A549 (cell line): ENCODE measurements at regions not wholly inside any gene's neighbourhood (a gene's known extent, or its start where the extent isn't known, plus 50 kb on each side); places are given as distances from the start of the nearest gene placed in this dataset.

Source experiments
- CTCF ChIP-seq: fragments of >200 bp; sonication (Bioruptor Twin); formaldehyde crosslinking; IDR thresholded peaks from 3 replicates; pipeline ENCODE4 v1.5.1; 2016
- EP300 ChIP-seq, 2 experiments: fragments of >200 bp; sonication (Bioruptor Twin); formaldehyde crosslinking; IDR thresholded peaks; 2 replicates in 1 of 2; 3 replicates in 1 of 2; pipeline ENCODE4 v1.6.1; 2016 to 2017
- GATA3 ChIP-seq: IDR thresholded peaks from 2 replicates; pipeline ENCODE4 v1.6.1; 2012; ENCODE audit warnings: borderline replicate concordance
- HMGXB4 ChIP-seq: fragments of 250-450 bp; sonication (Bioruptor Pico); IDR thresholded peaks from 2 replicates; pipeline ENCODE4 v1.5.0; 2021; ENCODE audit warnings: mild to moderate bottlenecking, moderate library complexity, borderline replicate concordance
- JUN ChIP-seq, 2 experiments: fragments of >200 bp; sonication (Bioruptor Twin); formaldehyde crosslinking; IDR thresholded peaks; 2 replicates in 1 of 2; 3 replicates in 1 of 2; pipeline ENCODE4 v1.6.1; 2016 to 2017
- MAFK ChIP-seq: fragments of 450-650 bp; IDR thresholded peaks from 2 replicates; pipeline ENCODE4 v1.6.1; 2014; ENCODE audit not compliant: partially characterized antibody
- NPAS2 ChIP-seq: fragments of 250-450 bp; sonication (Bioruptor Pico); IDR thresholded peaks from 2 replicates; pipeline ENCODE4 v1.8.0; 2022; ENCODE audit warnings: mild to moderate bottlenecking, moderate library complexity, borderline replicate concordance
- PBX3 ChIP-seq: IDR thresholded peaks from 2 replicates; pipeline ENCODE4 v1.6.1; 2012
- POLR2A ChIP-seq: IDR thresholded peaks from 2 replicates; pipeline ENCODE4 v1.6.1; 2012; ENCODE audit warnings: mild to moderate bottlenecking, low read length
- RCOR1 ChIP-seq: fragments of 150-350 bp; IDR thresholded peaks from 2 replicates; pipeline ENCODE4 v1.6.1; 2014; ENCODE audit warnings: antibody characterized with exemption, low read length, low read depth
- REST ChIP-seq: fragments of 200-600 bp; sonication (generic); IDR thresholded peaks from 2 replicates; pipeline ENCODE4 v1.6.1; 2016; ENCODE audit warnings: antibody characterized with exemption, mild to moderate bottlenecking, moderate library complexity
- RFX5 ChIP-seq: fragments of 450-650 bp; IDR thresholded peaks from 2 replicates; pipeline ENCODE4 v1.7.1; 2014; ENCODE audit warnings: antibody characterized with exemption, mild to moderate bottlenecking, moderate library complexity
- SMC3 ChIP-seq: fragments of >200 bp; sonication (Bioruptor Twin); formaldehyde crosslinking; IDR thresholded peaks from 3 replicates; pipeline ENCODE4 v1.6.1; 2018; ENCODE audit warnings: inconsistent platforms

GRCh38 chr3:87073496-87074145 lies 82.7 kb upstream of the VGLL3 start:
- TF ChIP-seq REST (no peak), NPAS2 (CRISPR knock-in tag) (no peak), EP300 (IDR thresholded peaks at IDR 0.05) (no peak), SMC3 (no peak), JUN (IDR thresholded peaks at IDR 0.05) (no peak), GATA3 (no peak), RFX5 (no peak), CTCF (no peak), POLR2A (no peak), MAFK (no peak), HMGXB4 (CRISPR knock-in tag) (no peak), PBX3 (no peak), RCOR1 (no peak)
